Colon (tissue), 2 donors: ENCODE measurements at regions not wholly inside any gene's neighbourhood (a gene's known extent, or its start where the extent isn't known, plus 50 kb on each side); places are given as distances from the start of the nearest gene placed in this dataset.

Source experiments
- FAIRE-seq: peaks from 2 replicates; lab custom pipeline; 2012; peaks lifted over from hg19 to GRCh38; lab: Jason Lieb, UNC
- donor health status: control.
- donor health status: control.

DNA sequence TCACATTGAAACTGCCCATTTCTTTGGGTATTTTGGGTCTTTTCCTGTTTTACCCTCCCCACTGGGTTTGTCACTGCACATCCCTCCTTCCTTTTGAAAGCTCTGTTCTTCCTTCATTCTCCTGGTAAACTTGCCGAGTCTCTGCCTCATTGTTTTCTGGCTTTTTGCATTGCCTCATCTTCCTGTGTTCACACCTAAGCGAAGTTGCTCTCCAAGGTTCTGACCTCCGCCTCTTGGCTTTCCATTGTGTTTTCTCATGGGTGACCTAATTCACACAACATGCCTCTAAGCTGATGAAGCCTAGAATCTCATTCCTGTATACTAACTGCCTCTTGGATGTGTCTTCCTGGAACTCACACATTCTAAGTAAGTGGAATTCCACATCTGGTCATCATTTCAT lies 1096.1 kb upstream of the EEF2KMT start:
- FAIRE-seq, result no peak

DNA sequence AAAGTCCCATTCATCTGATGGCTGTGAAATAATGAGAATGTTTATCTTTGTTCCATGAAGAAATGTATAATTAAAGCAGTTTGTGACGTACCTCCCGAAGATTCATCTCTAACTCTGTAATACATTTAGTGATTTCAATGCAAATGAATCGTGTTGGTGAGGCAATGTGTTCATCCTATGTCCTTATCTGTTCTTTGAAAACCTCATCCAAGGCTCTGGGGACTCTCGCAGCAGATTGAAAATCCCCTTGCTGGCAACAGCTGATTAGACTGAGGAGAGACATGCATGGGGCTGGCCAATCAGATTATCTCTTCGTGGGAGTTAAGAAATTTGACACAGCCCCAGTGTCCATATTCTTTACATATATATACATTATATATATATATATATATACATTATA lies 1095.4 kb upstream of the EEF2KMT start:
- FAIRE-seq, result no peak

DNA sequence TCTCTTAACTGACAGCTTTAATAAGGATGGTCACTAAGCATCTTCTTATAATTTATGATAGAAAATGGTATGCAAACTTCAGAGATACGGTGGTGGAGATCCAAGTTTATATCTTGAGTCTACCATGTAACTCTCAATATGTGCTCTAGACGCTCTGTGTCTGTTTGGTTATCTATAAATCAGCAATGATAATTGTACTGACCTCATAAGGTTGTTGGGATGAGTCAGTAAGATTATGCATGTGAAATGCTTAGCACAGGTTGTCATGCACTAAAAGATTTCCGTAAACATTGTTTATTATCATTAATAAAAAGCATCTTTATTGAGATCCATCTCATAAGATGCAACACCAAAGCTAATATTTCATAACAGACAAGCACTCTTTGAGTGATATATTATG lies 1094.9 kb upstream of the EEF2KMT start:
- FAIRE-seq, result no peak

DNA sequence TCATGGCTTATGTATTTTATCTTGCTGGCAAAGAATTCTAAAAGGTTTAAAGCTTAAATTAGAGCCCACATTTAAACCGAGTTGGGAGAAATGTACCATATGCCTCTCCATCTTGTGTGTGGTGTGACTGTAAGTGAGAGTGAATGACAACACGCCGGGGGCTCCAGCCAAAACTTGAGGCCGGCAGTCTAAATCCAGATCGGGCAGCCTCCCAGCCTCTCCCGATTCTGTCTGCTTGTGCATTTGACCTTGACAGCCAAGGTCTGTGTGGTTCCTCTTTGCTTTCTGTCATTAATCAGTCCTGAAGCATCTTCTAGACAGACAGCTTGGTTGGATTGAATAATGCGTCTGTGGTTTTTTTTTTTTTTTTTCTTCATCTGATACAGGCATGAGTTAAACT lies 1093.2 kb upstream of the EEF2KMT start:
- no peak for FAIRE-seq

DNA sequence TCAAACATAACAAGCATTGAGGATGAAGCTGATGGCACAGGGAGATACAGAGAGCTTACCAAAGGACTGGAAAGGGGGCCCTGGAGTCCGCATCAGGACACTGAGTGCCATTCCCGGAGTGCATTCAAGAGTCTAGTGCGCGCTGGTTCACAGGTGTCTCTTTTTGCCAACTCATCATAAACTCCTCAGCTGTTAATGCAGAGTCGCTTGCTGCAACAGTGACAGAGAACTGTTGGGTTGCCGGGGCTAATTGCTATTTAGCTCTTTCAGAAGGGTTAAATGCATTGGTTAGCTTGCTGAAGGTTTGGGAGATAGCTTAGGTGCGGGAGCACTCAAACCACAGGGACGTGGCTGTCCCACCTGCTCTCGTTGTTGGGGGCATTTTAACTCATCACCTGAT lies 1091.6 kb upstream of the EEF2KMT start:
- no peak for FAIRE-seq

DNA sequence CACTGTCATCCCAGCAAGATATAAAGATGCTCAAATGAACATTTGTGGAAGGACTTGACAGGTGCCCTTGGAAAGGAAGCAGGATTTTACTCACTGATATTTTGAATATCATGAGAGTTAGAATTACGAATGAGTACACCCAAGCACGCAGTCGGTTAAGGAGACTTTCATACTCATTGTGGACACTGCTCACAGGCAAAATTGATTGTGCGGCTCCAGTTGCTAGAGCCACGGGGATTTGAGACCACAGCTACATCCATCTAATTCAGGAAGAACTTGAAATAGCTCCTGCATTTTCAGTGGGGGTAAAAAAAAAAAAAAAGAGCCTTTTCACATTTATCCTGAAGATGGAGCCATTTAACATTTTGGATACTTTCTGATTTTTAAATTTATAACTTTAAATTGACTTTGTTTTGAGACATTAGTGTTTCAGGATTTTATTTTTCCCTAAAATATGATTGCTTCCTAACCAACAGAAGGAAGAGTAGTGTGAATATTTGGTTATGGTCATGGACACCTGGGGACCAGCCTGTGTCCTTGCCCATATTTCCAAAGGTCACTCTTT lies 1080.1 kb upstream of the EEF2KMT start:
- no peak for FAIRE-seq

DNA sequence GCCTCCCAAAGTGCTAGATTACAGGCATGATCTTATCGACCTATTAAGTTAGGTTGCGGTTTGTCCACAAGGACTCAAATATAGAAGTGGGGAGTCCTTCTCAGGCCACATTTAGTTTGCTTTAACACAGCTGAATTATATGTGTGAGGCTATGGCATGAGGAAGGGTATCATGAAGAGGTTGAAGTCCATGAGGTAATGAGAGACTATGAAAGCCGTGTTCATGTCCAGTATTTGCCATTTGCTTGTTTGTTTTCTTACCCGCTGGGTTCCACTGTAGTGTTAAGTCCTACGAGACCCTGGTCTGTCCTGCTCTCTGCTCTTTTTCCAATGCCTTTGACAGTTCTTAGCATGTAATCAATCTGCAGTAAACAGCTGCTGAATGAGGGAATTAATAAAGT lies 1072.4 kb upstream of the EEF2KMT start:
- FAIRE-seq, result no peak

DNA sequence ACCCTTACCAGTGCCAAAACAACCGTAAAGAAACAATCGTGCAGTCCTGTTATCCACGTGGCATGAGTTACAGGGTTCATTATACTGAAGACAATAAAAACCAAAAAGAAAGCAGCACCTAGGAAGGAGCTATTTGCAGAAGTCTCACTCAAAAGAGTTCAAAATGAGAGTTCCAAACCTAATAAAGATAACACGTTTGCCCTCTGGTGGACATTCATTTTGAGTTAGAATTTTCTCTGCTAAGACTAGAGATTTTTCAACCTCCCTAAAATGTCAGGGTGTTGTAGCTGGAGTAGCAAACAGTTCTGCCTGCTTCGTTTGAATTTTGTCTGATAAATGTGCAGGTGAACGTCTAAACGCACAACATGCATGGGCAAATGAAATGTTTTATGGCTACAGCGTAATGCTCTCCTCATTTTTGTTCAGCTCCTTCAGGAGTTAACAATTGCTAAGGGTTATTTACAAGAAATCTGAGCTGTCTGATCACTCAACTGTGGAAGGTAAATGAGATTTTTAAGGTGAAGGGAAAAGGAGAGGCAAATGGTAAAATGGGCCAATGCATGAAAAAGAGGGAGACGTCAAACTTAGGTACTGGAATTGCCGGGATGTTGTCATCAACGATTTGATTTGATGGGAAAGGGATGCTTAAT lies 1067.9 kb upstream of the EEF2KMT start:
- no peak for FAIRE-seq

DNA sequence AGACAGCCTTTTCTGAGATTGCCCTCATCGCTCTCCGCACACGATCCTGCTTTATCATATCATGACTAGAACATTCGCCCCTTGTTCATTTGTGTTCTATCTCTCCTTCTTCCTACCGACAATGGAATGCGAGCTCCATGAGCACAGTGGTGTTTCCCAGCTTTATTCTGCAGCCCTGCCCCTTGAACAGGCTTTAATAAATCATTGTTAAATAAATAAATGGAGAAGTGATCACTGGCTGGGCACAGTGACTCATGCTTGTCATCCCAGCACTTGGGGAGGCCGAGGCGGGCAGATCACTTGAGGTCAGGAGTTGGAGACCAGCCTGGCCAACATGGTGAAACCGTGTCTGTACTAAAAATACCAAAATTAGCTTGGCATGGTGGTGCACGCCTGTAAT lies 1063.3 kb upstream of the EEF2KMT start:
- FAIRE-seq, result no peak

DNA sequence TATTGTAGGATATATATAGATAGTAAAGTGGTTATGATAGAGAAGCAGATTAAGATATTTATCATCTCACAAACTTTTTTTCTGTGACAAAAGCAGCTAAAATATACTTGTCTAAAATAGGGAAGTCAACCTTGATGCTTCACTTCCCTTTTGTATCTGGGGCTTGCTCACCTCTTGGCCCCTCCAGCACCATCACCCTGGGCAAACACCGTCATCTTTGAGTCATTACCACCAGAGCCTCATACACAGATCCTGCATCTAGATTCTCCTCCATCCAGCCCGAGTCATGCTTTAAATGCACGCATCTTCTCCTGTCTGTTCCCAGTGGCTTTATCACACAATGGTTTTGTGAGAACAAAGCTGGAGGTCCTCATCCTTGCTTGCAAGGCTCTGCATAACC lies 1062.7 kb upstream of the EEF2KMT start:
- no peak for FAIRE-seq

DNA sequence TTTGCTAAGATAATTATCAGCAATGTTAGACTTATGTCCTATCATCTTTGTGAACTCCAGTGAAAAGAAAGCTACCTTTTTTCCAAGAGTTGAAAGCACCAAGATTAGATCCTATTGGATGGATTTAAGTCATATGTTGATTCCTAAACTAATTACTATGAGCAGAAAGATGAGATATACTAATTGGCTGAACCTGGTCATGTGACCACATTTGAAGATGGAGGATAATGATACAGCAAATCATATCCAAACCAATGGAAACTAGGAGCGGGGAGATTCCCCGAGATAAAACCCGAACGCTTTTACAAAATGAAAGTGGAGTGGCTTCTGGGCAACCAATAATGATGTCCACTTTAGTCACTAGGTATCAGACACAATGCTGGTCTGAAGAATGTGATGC lies 1060.2 kb upstream of the EEF2KMT start:
- FAIRE-seq, result no peak

DNA sequence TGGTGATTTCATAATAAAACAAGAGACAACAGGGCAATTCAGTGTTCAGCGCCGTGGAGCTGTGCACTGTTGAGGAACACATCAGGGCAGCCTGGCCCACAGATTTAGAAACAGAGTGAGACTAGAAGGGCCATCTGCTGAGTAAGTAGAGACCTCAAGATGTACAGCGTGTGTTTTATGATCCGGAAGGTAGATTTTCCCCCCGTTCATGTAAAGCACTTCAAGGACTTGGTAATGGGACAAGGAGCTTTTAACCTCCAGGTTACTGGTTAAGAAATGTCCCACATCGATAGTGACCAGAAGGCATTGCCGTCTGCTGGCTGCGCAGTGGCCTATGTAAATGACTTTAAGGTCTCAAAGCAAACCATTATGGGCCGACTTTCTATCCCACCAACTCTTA lies 1057.7 kb upstream of the EEF2KMT start:
- FAIRE-seq, result no peak

DNA sequence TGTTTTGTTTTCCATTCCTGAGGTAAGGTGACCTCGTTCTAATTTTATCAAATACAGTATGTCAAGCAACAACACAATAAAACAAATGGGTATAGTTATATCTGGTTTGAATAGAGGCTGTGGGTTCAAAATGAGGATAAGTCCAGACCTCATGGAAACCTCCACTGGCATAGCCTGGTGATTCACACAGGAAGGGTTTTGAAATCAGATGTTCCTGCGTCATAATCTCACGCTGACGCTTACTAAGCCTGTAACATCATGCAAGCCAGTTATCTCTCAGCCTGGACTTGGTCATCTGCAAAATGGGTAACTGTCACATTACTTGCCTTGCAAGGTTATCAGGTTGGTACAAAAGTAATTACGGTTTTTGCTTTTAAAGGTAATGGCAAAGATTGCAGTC lies 1056.3 kb upstream of the EEF2KMT start:
- FAIRE-seq, result no peak

DNA sequence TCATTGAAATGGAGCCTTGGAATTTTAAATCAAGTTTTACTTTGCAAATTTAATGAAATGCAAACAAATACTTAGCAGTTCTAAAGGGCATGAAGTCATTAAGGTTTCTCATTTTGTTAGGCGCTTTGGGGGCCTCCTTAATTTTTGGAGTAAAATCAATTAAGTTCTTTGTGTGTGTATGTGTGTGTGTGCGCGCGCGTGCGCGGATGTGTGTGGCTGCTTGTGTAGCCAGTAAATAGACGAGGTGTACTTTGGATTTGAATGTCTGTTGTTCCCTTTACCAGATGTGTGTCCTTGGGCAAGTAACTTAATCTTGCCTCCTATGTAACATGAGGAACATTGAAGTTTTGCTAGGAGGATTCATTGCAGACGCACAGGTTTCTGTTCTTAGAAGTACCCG lies 1051.4 kb upstream of the EEF2KMT start:
- no peak for FAIRE-seq

DNA sequence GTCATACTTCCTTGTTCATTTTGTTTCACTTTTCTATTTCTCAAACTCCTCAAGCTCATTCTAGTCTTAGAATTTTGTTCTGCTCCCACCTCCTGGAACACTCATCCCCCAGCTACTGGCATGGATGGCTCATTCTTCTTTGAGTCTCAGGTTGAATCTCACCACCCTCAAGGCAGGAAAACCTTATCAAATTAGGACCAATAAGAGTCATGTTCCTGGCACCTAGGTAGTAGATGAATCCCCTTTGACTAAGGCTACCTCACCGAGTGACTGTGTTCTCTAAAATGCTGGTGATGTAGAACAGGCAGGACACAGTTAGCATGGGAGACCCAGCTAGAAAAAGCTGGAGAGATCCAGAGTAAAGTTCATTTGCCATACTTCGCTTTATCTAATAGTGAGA lies 1050.8 kb upstream of the EEF2KMT start:
- no peak for FAIRE-seq

DNA sequence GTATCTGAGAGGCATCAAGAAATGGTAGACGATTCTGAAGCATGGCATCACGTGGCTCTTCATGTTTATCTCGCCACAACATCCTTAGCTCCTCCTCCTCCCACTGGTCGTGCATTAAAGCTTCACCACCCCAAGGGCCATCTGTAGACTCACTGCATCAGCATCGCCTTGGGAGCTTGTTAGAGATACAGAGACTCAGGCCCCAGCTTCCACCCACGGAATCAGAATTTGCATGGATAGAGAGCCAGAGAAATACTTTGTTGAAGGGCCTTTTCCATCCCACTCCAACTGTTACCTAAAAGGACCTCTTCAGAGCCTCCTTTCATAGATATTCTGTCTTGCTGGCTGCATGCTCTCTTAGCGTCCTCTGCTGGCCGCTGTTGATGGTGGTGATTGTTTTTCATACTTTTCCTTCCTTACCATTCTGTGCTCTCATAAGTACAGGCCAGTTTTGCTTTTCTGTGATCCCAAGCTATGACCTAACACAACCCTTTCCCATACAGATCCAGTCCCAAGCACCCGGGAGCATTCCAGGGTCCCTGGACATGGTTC lies 1049.4 kb upstream of the EEF2KMT start:
- no peak for FAIRE-seq

DNA sequence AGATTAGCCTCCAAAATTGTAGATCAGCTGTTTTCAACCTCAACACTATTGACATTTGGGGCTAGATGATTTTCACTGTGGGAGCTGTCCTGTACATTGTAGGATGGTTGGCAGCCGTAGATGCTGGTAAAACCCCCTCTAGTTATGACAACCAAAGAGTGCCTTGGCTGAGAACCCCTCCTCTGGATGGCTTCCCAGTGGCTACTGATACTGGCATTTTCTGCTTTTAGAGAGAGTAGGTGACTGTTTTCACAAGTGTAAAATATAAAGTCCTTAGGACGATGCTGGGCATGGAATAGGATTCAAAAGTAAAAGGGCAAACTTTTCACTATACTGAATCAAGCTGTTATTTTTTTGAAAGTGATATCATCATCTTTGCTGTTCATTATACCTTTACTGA lies 1048.8 kb upstream of the EEF2KMT start:
- FAIRE-seq, result no peak

DNA sequence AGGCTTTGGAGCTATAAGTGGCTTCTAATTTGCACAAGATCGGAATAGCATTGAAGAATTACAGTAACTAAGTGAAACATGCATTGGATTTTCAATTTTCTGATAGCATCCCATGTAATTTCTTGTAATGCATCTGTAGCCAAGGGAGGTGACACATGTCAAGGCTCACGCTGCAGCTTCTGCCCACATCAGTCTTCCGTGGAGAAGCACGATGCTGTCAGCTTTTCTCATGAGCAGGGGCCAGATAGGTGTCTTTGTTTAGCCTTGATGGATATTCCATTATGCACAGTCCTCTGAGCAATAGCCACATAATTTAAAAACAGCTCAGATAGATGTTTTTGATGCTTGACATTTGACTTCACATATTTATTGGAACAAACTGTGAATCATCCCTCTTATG lies 1046.9 kb upstream of the EEF2KMT start:
- FAIRE-seq, result no peak

DNA sequence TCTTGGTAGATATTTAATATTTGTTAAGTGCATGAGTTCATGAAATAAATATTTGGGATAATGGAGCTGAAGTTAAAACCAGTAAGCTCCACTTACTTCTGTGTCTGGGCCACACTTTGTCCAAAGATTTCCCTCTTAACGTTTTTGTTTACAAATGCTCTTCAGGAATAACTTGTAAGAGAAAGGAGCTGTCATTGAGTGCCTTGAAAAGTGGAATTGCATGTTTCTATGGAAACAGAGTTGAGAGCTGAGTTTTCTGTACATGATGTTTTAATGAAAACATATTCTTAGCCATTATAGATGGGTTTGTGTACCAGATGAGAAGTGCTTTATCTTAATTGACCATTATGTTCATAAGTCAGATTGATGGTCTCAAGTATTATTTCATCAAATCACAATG lies 1045.4 kb upstream of the EEF2KMT start:
- FAIRE-seq, result no peak

DNA sequence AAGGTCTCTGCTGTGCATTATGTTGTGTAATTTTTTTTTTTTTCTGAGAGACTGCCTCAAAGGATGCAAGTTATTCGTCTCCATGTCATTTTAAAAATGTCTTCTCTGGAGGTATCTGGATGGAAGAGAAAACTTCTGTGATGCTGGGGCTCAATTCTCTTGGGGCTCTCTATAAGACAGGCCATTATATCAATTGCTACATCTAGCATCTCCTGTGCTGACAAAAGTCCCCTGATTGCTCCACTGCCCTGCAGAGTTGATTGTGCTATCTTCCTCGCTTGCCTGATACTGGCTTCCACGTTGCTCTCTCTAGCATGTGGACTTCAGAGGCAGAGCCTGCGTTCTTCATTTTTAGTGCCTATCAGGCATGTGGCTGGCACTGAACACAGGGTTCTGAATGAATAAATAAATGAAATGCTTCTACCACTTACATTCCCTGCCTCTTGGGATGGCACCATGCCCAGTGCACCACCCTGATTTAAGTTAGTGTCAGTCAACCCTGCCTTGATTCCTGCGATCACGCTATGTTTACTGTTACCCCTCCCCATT lies 1035.5 kb upstream of the EEF2KMT start:
- no peak for FAIRE-seq

DNA sequence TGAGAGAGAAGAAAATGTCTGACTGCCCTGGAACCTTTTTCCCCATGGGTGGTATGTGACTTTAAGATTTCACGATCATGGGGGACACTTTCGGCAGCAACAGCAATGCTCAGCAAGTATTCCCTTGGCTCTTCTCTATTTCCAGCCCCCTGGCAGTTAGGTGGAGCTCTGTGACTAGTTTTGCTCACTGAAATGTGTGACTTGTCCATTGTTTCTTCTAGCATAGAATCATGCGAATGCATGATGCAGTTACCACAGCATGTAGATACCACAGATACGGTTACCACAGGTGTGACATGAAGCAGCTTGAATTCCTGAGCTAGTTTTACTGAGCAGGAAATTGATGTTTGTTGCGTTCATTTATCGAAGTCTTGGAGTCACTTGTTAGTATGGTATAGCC lies 1034.5 kb upstream of the EEF2KMT start:
- no peak for FAIRE-seq

DNA sequence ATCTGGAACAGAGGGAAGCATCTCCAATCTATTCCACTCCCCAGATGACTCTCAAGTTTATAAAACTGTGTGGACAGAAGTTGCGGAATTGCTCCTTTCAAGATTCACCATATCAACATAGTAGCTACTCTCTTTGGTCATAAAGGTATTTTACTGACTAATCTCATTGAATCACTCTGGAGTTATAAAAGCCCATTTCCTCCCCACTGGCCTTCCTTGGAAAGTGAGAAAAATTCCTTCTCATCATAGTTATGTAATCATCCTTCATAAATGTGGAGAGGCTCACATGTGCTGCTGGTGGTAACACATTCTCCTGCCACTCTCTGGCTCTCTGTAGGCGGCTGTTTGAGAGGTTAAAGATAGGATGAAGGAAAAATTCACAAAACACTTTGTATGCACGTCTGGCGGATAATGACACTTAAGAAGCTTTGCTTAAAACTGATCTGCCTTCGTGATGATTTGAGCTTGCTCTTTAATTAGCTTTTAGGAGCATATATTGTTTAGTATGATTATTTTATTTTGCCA lies 1034.0 kb upstream of the EEF2KMT start:
- no peak for FAIRE-seq

DNA sequence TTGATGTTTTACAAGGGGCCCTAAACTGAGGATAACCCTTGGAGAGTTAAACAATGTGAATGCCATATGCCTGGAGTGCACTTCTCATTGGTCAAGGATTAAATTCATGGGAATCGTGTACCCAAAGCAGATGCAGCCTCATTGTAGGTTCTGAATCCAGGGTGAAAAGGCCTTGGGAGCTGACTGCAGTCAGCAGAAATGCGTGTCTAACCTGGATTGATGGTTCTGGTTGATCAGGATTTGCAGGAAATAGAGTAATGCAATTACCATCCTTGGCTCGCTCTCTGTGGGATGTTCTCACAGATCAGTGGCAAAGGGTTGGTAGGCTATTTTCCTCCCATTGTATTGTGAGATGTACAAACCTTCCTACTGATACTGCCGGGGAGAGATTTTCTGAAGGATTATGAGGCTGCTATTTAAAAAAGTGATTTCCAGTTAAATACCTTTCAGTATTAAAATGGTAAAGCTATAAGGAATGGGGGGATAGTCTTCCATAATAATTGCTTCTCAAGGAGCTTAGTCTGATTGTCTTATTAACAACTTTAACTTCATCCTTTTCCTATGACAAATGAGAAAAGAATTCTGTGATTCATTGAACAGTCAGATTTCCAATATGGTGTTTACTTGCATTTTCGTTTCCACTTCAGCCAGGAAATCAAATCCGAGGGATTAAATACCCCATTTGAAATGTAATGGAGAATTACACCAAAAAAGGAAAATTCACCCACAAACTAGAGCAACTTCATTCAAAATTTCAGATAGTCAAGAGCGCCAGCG lies 1028.1 kb upstream of the EEF2KMT start:
- no peak for FAIRE-seq
